DMS153 treated with DMSO at 0.1 percent for 48 hours (cell line): ENCODE measurements at regions not wholly inside any gene's neighbourhood (a gene's known extent, or its start where the extent isn't known, plus 50 kb on each side); places are given as distances from the start of the nearest gene placed in this dataset.
"Not testable (repeated sequence)": the region's sequence is repeated elsewhere in the genome, so short reads cannot be mapped to it uniquely, and the experiment has no call there.

Experiments used
- DNase-seq: peaks from one replicate; lab custom pipeline; 2025; ENCODE audit not compliant: unreplicated experiment; lab: John Stamatoyannopoulos, UW

- no peak for DNase-seq
Observed at GRCh38 chr2:116917196-116917595, 897.3 kb upstream of the DDX18 start.

DNA sequence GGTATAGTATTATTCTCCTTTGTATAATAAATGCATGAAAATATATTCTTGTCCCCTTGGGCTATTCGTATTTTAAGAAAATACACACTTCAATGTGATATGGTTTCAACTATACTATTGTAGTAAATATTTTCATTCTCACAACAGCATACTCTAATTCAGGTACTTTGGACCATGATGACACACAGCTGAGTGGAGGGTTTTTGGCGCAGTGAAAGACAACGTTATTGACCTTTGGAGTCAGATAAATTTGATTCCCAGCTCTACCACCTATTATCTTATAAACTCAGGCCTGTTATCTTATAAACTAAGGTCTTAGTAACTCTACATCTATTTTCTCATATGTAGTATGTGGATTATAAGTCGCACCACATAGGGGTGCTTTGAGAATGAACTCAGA is 895.9 kb upstream of the DDX18 start:
- DNase-seq = no peak

DNA sequence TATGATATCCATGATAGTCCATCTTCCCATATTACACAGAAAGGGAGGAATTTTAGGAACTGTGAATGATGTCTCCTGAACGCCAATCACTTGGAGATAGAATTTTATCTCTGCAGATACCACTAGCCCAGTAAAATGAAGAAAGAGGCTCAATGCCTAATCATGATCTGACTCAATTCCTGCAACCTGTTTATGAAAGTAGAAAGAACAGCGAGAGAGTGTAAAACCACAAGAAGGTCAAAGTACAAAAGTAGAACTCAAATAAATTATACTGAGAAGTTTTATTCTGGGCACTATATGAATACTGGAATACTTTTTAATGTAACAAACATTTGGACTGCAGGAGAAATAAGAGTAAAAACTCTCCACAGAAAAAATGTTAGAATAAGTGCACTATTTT is 892.1 kb upstream of the DDX18 start:
- no peak for DNase-seq

GRCh38 chr2:116924509-116924908 is 890.0 kb upstream of the DDX18 start:
- DNase-seq = no peak

DNA sequence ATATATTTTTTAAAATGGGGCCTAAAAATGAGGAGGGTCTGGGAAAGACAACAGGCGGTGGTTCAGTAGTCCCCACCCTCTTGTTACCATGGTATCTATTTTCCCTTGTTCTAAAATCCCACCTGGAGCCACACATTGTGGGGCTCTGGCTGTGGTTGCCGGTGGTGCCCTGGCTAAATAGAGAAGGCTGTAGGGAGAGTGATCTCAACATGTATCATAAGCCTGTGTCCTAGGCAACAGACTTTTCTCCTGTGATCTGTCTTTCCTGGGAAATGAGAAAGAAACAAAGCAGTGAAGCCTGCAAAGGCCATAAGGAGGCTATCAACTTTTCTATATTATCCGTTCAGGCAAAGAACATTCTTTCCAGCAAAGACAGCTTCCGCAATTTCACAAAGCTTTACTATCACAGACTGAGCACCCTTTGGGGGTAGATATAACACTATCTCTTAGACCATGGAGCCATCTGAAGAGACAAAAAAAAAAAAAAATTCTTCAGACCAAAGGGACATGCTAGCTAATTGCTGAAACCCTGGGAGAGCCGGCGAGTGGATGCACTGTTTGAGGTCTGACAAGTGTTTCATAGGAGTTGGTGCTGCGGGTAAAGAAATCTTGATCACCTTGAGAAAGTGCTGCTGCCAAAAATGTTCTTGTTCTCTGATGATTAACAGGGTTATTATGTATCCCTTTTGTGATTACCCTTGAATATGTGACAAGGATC is 879.2 kb upstream of the DDX18 start:
- no peak for DNase-seq

DNA sequence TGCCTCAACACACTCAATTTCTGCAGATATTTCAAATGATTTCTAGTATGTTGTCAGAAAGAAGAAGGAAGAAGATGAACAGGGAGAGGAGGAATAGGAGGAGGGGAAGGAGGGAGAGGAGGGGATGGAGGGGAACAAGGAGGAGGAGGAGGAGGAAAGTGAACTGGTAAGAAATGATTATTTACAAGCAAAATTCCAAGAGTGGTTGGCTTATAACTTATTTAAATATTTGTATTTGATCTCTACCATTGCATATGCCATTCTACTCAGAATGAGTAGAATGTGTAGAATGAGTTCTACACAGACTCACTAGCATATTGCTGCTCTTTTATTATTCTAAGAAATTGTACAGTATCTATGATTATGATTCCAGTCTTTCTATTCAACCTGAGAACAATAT is 866.2 kb upstream of the DDX18 start:
- DNase-seq = no peak

- DNase-seq = no peak
Observed at GRCh38 chr2:116949249-116949648, 865.2 kb upstream of the DDX18 start.

GRCh38 chr2:116952254-116952653 is 862.2 kb upstream of the DDX18 start:
- no peak for DNase-seq

DNA sequence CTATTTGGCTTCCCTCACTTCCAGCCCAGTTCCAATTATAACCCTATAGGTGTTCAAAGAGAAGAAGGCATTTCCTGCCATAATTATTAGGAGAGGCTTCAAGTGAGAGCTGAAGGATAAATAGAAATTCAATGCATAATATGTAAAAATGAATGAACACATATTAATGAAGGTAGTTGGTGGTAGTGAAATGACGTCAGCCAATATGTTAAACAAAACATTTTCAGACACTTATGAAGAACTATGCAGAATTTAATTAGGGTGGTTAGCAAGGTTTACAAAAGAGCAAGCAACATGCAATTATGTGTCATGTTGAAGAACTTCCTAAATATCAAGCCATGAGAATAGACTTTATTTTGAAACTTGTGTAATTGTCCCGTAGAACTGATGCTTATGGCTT is 858.8 kb upstream of the DDX18 start:
- DNase-seq = no peak

- no peak for DNase-seq
Observed at GRCh38 chr2:116975608-116976007, 838.9 kb upstream of the DDX18 start.

GRCh38 chr2:116979916-116980764 is 834.4 kb upstream of the DDX18 start:
- no peak for DNase-seq

DNA sequence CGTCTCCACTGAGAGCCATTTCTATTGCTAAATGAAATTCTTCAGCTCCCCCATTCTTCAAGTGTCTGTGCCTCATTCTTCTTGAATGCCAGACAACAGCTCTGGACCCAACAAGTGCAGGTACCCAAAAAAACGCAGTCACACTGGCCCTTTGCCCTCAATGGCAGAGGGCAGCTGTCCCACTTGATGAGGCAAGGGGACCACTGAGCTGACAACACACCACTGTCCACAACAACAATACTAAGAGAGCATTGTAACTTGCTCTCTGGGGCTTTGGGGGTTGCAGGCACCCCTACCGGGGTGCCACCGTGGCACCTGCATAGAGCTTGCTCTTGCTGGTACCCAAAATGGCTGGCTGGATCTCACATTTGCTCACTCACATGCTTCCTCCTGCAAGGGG is 827.0 kb upstream of the DDX18 start:
- no peak for DNase-seq

DNA sequence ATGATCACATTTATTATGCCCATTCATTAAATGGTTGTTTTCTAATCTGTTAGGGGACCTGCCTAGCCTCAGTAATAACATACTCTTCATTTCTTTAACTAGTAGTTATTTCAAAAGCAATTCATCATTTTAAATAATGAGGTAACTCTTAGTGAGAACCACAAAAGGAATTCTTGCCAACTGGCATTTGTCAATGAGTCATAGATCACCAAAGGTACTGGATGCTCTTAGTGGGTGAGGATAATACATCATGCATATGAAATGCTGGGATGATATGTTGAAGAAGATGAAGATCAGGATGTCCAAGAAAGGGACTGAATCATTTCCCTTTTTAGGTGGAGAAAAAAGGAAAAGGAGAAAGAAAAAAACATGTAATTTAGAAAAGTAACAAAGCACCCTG is 826.2 kb upstream of the DDX18 start:
- DNase-seq = no peak

- DNase-seq = no peak
Observed at GRCh38 chr2:117019357-117019756, 795.1 kb upstream of the DDX18 start.

DNA sequence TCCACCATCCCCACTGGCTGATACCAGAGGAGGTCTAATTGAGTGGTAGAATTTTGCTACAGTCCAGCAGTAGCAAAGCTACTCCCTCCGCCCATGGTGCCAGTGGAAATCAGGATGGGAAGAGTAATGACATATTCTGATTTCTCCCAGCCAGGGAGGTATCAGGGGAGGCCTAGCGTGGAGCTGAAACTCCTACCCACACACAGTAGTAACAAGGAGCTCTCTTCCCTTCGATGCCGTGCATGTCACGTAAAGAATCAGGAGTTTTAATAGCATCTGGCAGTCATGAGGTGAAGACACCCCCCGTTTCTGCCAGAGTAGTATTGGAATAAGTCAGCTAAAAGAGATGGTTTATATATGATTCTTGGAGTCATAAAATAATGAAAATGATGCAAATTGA is 786.8 kb upstream of the DDX18 start:
- DNase-seq = no peak

DNA sequence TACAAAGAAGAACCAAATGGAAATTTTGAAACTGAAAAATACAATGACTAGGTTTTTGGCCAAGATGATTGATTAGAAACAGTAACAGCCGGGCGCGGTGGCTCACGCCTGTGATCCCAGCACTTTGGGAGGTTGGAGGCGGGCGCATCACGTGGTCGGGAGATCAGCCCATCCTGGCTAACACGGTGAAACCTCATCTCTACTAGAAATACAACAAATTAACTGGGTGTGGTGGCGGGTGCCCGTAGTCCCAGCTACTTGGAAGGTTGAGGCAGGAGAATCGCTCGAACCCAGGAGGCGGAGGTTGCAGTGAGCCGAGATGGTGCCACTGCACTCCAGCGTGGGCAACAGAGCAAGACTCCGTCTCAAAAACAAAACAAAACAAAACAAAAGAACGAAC is 785.8 kb upstream of the DDX18 start:
- DNase-seq = not testable (repeated sequence)

DNA sequence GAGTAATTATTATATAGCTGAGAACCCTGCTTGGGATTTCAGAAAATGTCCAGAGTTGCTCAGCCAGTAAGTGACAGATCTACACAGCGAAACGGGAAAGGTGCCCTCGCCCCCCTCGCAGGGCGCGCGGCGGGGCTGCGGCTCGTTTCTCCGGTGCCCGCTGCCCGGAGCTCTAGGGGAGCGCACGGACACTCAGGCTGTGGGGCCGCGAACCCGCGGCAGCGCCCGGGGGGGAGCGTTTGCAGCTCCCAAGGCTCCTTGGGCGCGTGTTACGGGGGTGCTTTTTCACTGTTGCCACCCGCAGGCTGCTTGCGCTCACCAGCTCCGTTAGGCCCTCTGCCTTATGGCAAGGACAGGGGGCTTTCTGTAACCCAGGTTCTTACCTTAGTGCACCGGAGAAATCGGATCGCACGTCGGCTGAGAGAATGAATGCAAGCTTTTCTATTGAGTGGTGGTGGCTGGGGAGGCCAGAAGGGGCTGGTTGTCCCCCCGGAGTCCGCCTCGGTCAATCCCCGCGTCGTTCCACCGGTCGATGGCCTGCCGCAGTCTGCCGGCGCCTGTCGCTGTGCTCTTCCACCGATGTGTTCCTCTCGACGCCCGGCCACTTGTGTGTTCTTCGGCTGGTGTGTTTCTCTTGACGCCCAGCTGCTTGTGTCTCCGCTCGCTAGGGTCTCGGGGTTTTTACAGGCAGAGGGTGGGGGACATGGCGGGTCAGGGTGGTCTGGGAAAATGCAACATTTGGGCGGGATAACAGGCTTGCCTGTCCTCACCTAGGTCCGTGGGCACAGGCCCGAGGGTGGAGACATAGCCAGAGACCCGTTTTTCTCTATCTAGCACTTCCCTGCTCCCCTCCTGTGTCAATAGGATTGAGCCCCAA is 758.8 kb upstream of the DDX18 start:
- no peak for DNase-seq

- DNase-seq = no peak
Observed at GRCh38 chr2:117056376-117056748, 758.1 kb upstream of the DDX18 start.

DNA sequence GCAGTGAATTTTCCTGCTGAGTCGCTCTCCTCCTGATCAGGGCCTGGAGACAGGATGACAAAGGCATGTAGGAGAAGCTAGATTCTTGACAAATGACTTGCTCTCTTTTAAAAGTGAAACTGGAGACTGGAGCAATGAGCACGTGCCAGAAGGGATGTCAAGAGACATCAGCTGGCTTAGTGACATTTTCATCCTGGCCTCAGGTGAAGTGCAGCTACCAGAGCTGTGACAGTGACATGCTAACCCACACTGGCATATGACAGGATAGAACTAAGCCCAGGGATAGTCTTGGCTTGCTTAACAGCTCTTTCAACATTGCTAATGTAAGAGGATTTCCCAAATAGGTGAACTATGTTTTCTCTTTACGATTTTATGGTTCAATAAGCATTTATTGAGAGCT is 757.5 kb upstream of the DDX18 start:
- DNase-seq = no peak

- no peak for DNase-seq
Observed at GRCh38 chr2:117058366-117058765, 756.1 kb upstream of the DDX18 start.

GRCh38 chr2:117064021-117064420 is 750.5 kb upstream of the DDX18 start:
- DNase-seq = no peak

DNA sequence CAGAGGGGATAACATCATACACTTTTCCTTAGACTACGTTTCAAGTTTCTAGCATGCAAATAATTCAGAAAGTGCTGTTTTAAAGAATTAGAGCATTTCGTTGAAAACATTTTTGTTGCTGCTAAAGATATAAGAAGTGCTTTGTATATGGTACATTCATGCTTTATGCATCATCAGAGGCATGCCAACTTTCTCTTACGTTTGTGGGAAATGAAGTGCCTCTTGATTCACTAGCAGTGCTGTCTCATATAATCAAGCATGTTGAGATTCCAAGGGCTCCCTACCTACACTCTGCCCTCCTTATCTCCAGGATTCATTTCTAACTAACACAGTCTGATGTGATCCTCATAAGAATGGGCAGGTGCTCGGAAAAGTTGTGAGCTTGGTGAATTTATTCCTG is 748.6 kb upstream of the DDX18 start:
- DNase-seq = no peak
